Panc1 (cell line): ENCODE measurements at regions not wholly inside any gene's neighbourhood (a gene's known extent, or its start where the extent isn't known, plus 50 kb on each side); places are given as distances from the start of the nearest gene placed in this dataset.

Experiments used
- ATAC-seq: fragments of 200-7000 bp; cut with Tn5 transposase; 2 replicates; pipeline ENCODE4 v1.9.1; 2020; ENCODE audit warnings: mild to moderate bottlenecking, moderate library complexity
- BruUV-seq: library from RNA; stranded (reverse); fragments of 400-500 nt; replicated peaks from 2 replicates; lab custom pipeline; 2021; lab: Mats Ljungman, UMichigan
- CTCF ChIA-PET: fragments of 300-600 bp; sonication (Branson Sonifier 250); formaldehyde crosslinking; loops from one replicate; lab custom pipeline; 2022; ENCODE audit warnings: antibody characterized with exemption; lab: Charles Lee
- POLR2A ChIA-PET: fragments of 300-600 bp; sonication (Branson Sonifier 250); formaldehyde crosslinking; loops from one replicate; lab custom pipeline; 2022; ENCODE audit warnings: antibody characterized with exemption; lab: Charles Lee
- DNase-seq: peaks from one replicate; pipeline ENCODE4 v3.0.0-alpha.2; 2010; ENCODE audit warnings: low read depth, low spot score
- H3K27ac ChIP-seq: 2 replicates; pipeline ENCODE4 v1.5.1; 2011; ENCODE audit warnings: mild to moderate bottlenecking, low read length, inconsistent platforms
- H3K27me3 ChIP-seq: fragments of 200-500 bp; sonication (Bioruptor generic); 2 replicates; pipeline ENCODE4 v1.6.0; 2014; ENCODE audit warnings: low read length, inconsistent platforms; ENCODE audit not compliant: control insufficient read depth, insufficient read depth
- H3K36me3 ChIP-seq: fragments of 200-500 bp; sonication (Bioruptor generic); 2 replicates; pipeline ENCODE4 v1.5.1; 2014; ENCODE audit warnings: inconsistent platforms, mild to moderate bottlenecking, low read length, moderate library complexity; ENCODE audit not compliant: control insufficient read depth, insufficient read depth
- H3K4me1 ChIP-seq: 2 replicates; pipeline ENCODE4 v1.5.1; 2011; ENCODE audit warnings: inconsistent platforms, mild to moderate bottlenecking, low read length, moderate library complexity; ENCODE audit not compliant: control insufficient read depth, insufficient read depth
- H3K4me3 ChIP-seq, 2 experiments: 2 replicates each; pipeline ENCODE4 v1.5.1; 2011 to 2012; ENCODE audit warnings: low read depth in 2 of 2, low read length in 2 of 2, mild to moderate bottlenecking in 2 of 2, inconsistent platforms in 1 of 2, moderate library complexity in 1 of 2
- H3K9me3 ChIP-seq: fragments of 200-500 bp; sonication (Bioruptor generic); 2 replicates; pipeline ENCODE4 v1.5.1; 2014; ENCODE audit warnings: low read depth, mild to moderate bottlenecking, inconsistent platforms, low read length, moderate library complexity; ENCODE audit not compliant: control insufficient read depth, insufficient read depth
- CTCF ChIP-seq: fragments of 450-650 bp; IDR thresholded peaks from 2 replicates; pipeline ENCODE4 v1.5.1; 2017; ENCODE audit warnings: mild to moderate bottlenecking
- POLR2AphosphoS5 ChIP-seq: IDR thresholded peaks from 2 replicates; pipeline ENCODE4 v1.6.1; 2012; ENCODE audit warnings: mild to moderate bottlenecking, low read depth, low read length, moderate library complexity
- REST ChIP-seq, 2 experiments: IDR thresholded peaks; 2 replicates each; pipeline ENCODE4 v1.6.1; 2011 to 2012; ENCODE audit warnings: low read depth in 2 of 2, control low read depth in 1 of 2, low read length in 1 of 2, mild to moderate bottlenecking in 1 of 2, moderate library complexity in 1 of 2; ENCODE audit not compliant: insufficient read depth in 1 of 2
- SIN3A ChIP-seq: IDR thresholded peaks from 2 replicates; pipeline ENCODE4 v1.6.1; 2012; ENCODE audit warnings: low read depth, mild to moderate bottlenecking, low read length, moderate library complexity, borderline replicate concordance; ENCODE audit not compliant: insufficient read depth
- TCF7L2 ChIP-seq: IDR thresholded peaks from 2 replicates; pipeline ENCODE4 v1.6.1; 2011; ENCODE audit warnings: mild to moderate bottlenecking, low read depth, low read length, inconsistent platforms
- in situ Hi-C: cut with HindIII; loops from 2 replicates; pipeline ENCODE4 v1.10.0; 2016; ENCODE audit warnings: low sequenced_read_pairs, low pct_unique_long_range_greater_than_20kb
- intact Hi-C: fragments of 100-400 bp; cut with micrococcal nuclease; formaldehyde crosslinking; loops from one replicate; pipeline ENCODE4 v1.10.0; 2022; ENCODE audit not compliant: unreplicated experiment

GRCh38 chr5:39697881-39698280 is 273.1 kb upstream of the DAB2 start:
- Histone ChIP-seq H3K27ac (no peak overlapping the region), H3K4me3 (no peak overlapping the region), H3K27me3 (no peaks in the 10 kb centered on the region), H3K9me3 (no peaks in the 10 kb centered on the region), H3K4me1 (no peaks in the 10 kb centered on the region), H3K36me3 (no peaks in the 10 kb centered on the region)
- BruUV-seq = no TSS peak
- TF ChIP-seq TCF7L2 (no peak), REST (IDR thresholded peaks at IDR 0.05; ENCODE audit: insufficient read depth in 1 of 2, low read depth in 2 of 2, low read length in 1 of 2) (no peak), CTCF (no peak), SIN3A (no peak), POLR2AphosphoS5 (no peak)
- intact Hi-C loops = no loop called here
- ATAC-seq (no peak), DNase-seq (no peak)
- ChIA-PET CTCF (no interaction called here), POLR2A (no interaction called here)
- in situ Hi-C loops = no loop called here

- CTCF ChIA-PET = no interaction called here
These were observed 272.1 kb upstream of the DAB2 start for GRCh38 chr5:39696672-39697398.

More at GRCh38 chr5:39696672-39697398, 272.1 kb upstream of the DAB2 start:
- no peak for ATAC-seq
- Histone ChIP-seq H3K4me1 (no peaks in the 10 kb centered on the region), H3K9me3 (no peaks in the 10 kb centered on the region), H3K4me3 (no peak overlapping the region), H3K36me3 (no peaks in the 10 kb centered on the region), H3K27me3 (no peaks in the 10 kb centered on the region), H3K27ac (no peak overlapping the region)
- intact Hi-C loops = no loop called here
- in situ Hi-C loops = no loop called here
- no TSS peak for BruUV-seq
- DNase-seq = no peak
- no peak for TF ChIP-seq TCF7L2
- TF ChIP-seq REST (IDR thresholded peaks at IDR 0.05; ENCODE audit: insufficient read depth in 1 of 2, low read depth in 2 of 2, low read length in 1 of 2) = no peak
- no peak for TF ChIP-seq SIN3A
- no peak for TF ChIP-seq CTCF
- TF ChIP-seq POLR2AphosphoS5 = no peak
- POLR2A ChIA-PET = no interaction called here
